IMR-90 (cell line): ENCODE measurements at regions not wholly inside any gene's neighbourhood (a gene's known extent, or its start where the extent isn't known, plus 50 kb on each side); places are given as distances from the start of the nearest gene placed in this dataset.

Experiments used
- ATAC-seq: fragments of 200-7000 bp; cut with Tn5 transposase; 2 replicates; pipeline ENCODE4 v1.9.1; 2020; ENCODE audit warnings: low read depth, mild to moderate bottlenecking, moderate library complexity
- BruUV-seq: library from RNA; stranded (reverse); fragments of 400-500 nt; replicated peaks from 2 replicates; lab custom pipeline; 2021; lab: Mats Ljungman, UMichigan
- CTCF ChIA-PET: fragments of 300-600 bp; formaldehyde crosslinking; extraction: SDS; loops from one replicate; lab custom pipeline; 2021; ENCODE audit warnings: antibody characterized with exemption; lab: Yijun Ruan, JAX
- POLR2A ChIA-PET: fragments of 300-600 bp; sonication (Branson Sonifier 250); formaldehyde crosslinking; loops from one replicate; lab custom pipeline; 2022; ENCODE audit warnings: antibody characterized with exemption; ENCODE audit not compliant: unreplicated experiment; lab: Charles Lee
- DNase-seq: peaks from one replicate; pipeline ENCODE4 v3.0.0; 2013
- H2AFZ ChIP-seq: replicated peaks from 2 replicates; pipeline ENCODE3; 2013; ENCODE audit warnings: low read length, mild to moderate bottlenecking; ENCODE audit not compliant: poor library complexity
- H2AK5ac ChIP-seq: 2 replicates; pipeline ENCODE4 v1.6.1; 2013; ENCODE audit warnings: low read depth, low read length, inconsistent platforms
- H2AK9ac ChIP-seq: replicated peaks from 2 replicates; pipeline ENCODE3; 2013; ENCODE audit warnings: mild to moderate bottlenecking, low read depth, low read length, moderate library complexity; ENCODE audit not compliant: poor library complexity
- H2BK120ac ChIP-seq: 2 replicates; pipeline ENCODE4 v1.6.1; 2013; ENCODE audit warnings: low read depth, low read length, inconsistent platforms
- H2BK15ac ChIP-seq: 3 replicates; pipeline ENCODE4 v1.6.1; 2013; ENCODE audit warnings: low read depth, low read length, inconsistent platforms
- H2BK20ac ChIP-seq: 2 replicates; pipeline ENCODE4 v1.6.1; 2013; ENCODE audit warnings: low read depth, mild to moderate bottlenecking, inconsistent platforms, low read length, moderate library complexity
- H2BK5ac ChIP-seq: 2 replicates; pipeline ENCODE4 v1.6.1; 2013; ENCODE audit warnings: mild to moderate bottlenecking, low read depth, low read length, inconsistent platforms; ENCODE audit not compliant: poor library complexity, severe bottlenecking
- H3K14ac ChIP-seq: replicated peaks from 2 replicates; pipeline ENCODE4 v1.6.1; 2013; ENCODE audit warnings: low read depth, low read length, inconsistent platforms
- H3K18ac ChIP-seq: 2 replicates; pipeline ENCODE4 v1.6.1; 2013; ENCODE audit warnings: low read depth, low read length, control low read depth
- H3K23ac ChIP-seq: 2 replicates; pipeline ENCODE4 v1.6.1; 2013; ENCODE audit warnings: low read depth, low read length, inconsistent platforms
- H3K27ac ChIP-seq: 2 replicates; pipeline ENCODE4 v1.5.1; 2013; ENCODE audit warnings: mild to moderate bottlenecking, control low read depth, low read length; ENCODE audit not compliant: insufficient read depth
- H3K27me3 ChIP-seq: 2 replicates; pipeline ENCODE4 v1.6.1; 2013; ENCODE audit warnings: low read length; ENCODE audit not compliant: control insufficient read depth, insufficient read depth
- H3K36me3 ChIP-seq: 2 replicates; pipeline ENCODE4 v1.6.1; 2013; ENCODE audit warnings: low read length, mixed read lengths; ENCODE audit not compliant: control insufficient read depth, insufficient read depth
- H3K4ac ChIP-seq: 2 replicates; pipeline ENCODE4 v1.6.1; 2013; ENCODE audit warnings: low read depth, low read length, inconsistent platforms
- H3K4me1 ChIP-seq: 2 replicates; pipeline ENCODE4 v1.6.1; 2013; ENCODE audit warnings: low read length, mixed read lengths; ENCODE audit not compliant: control insufficient read depth, insufficient read depth
- H3K4me2 ChIP-seq: 2 replicates; pipeline ENCODE4 v1.6.1; 2013; ENCODE audit warnings: low read depth, mild to moderate bottlenecking, control low read depth, low read length, moderate library complexity
- H3K4me3 ChIP-seq: 2 replicates; pipeline ENCODE4 v1.5.1; 2013; ENCODE audit warnings: low read depth, mild to moderate bottlenecking, control low read depth, low read length, moderate library complexity; ENCODE audit not compliant: insufficient read depth
- H3K56ac ChIP-seq: 2 replicates; pipeline ENCODE4 v1.6.1; 2013; ENCODE audit warnings: low read length, inconsistent platforms; ENCODE audit not compliant: insufficient read depth; ENCODE audit errors: extremely low read depth
- H3K79me1 ChIP-seq, 2 experiments: 2 replicates each; pipeline ENCODE4 v1.6.1; 2013; ENCODE audit warnings: low read length in 2 of 2, inconsistent platforms in 1 of 2, low read depth in 1 of 2
- H3K9ac ChIP-seq: 2 replicates; pipeline ENCODE4 v1.6.1; 2013; ENCODE audit warnings: low read depth, low read length, control low read depth
- H3K9me1 ChIP-seq: 2 replicates; pipeline ENCODE4 v1.6.1; 2013; ENCODE audit warnings: low read length, inconsistent platforms; ENCODE audit not compliant: insufficient read depth
- H3K9me3 ChIP-seq: 2 replicates; pipeline ENCODE4 v1.6.1; 2013; ENCODE audit warnings: low read length; ENCODE audit not compliant: control insufficient read depth, insufficient read depth
- H4K20me1 ChIP-seq: 2 replicates; pipeline ENCODE4 v1.6.1; 2013; ENCODE audit warnings: low read length, inconsistent platforms; ENCODE audit not compliant: insufficient read depth
- H4K5ac ChIP-seq: 2 replicates; pipeline ENCODE4 v1.6.1; 2013; ENCODE audit warnings: mild to moderate bottlenecking, low read depth, low read length, control low read depth
- H4K8ac ChIP-seq, 2 experiments: 2 replicates each; pipeline ENCODE4 v1.6.1; 2013; ENCODE audit warnings: low read depth in 2 of 2, low read length in 2 of 2, control low read depth in 1 of 2, inconsistent platforms in 1 of 2
- H4K91ac ChIP-seq: 2 replicates; pipeline ENCODE4 v1.6.1; 2013; ENCODE audit warnings: low read depth, low read length, inconsistent platforms; ENCODE audit not compliant: insufficient read depth
- BHLHE40 ChIP-seq: fragments of 150-350 bp; IDR thresholded peaks from 2 replicates; pipeline ENCODE4 v1.6.1; 2016; ENCODE audit warnings: mild to moderate bottlenecking, low read depth, low read length
- CEBPB ChIP-seq: IDR thresholded peaks from 2 replicates; pipeline ENCODE4 v1.6.1; 2012; ENCODE audit warnings: low read depth, low read length, improper control_type of control experiment
- CHD1 ChIP-seq: IDR thresholded peaks from 2 replicates; pipeline ENCODE4 v1.6.1; 2012; ENCODE audit warnings: low read depth, low read length, improper control_type of control experiment
- CTCF ChIP-seq: conservative IDR thresholded peaks from 2 replicates; pipeline ENCODE4 v1.5.1; 2012; ENCODE audit warnings: mild to moderate bottlenecking, low read depth, low read length, improper control_type of control experiment
- ELK1 ChIP-seq: fragments of 150-350 bp; IDR thresholded peaks from 2 replicates; pipeline ENCODE4 v1.6.1; 2016; ENCODE audit warnings: low read depth, mild to moderate bottlenecking, low read length, moderate library complexity, borderline replicate concordance
- MAZ ChIP-seq: IDR thresholded peaks from 2 replicates; pipeline ENCODE4 v1.6.1; 2012; ENCODE audit warnings: low read depth, mild to moderate bottlenecking, low read length, improper control_type of control experiment, moderate library complexity, borderline replicate concordance
- POLR2A ChIP-seq: IDR thresholded peaks from 2 replicates; pipeline ENCODE4 v1.6.1; 2012; ENCODE audit warnings: mild to moderate bottlenecking, low read depth, low read length
- RAD21 ChIP-seq: IDR thresholded peaks from 2 replicates; pipeline ENCODE4 v1.6.1; 2012; ENCODE audit warnings: low read length, improper control_type of control experiment
- RFX5 ChIP-seq: IDR thresholded peaks from 2 replicates; pipeline ENCODE4 v1.8.0; 2012; ENCODE audit warnings: low read depth, mild to moderate bottlenecking, low read length, moderate library complexity
- SMC3 ChIP-seq: fragments of 150-350 bp; IDR thresholded peaks from 2 replicates; pipeline ENCODE4 v1.6.1; 2016; ENCODE audit warnings: low read depth, mild to moderate bottlenecking, antibody characterized with exemption, low read length, moderate library complexity
- WGBS, 2 experiments: methylation state at CpG; one replicate each; pipeline versions ENCODE4 v1.1.5 to v1.1.7; 2013; ENCODE audit warnings: missing lambda C conversion rate in 2 of 2; ENCODE audit not compliant: insufficient read length in 1 of 2; ENCODE audit errors: extremely low coverage in 2 of 2; 5-methylcytosine and 5-hydroxymethylcytosine counted together
- dilution Hi-C: fragments of 300-500 bp; cut with HindIII; formaldehyde crosslinking; loops from one replicate; pipeline ENCODE4 v1.14.3; 2018; ENCODE audit warnings: low sequenced_read_pairs; ENCODE audit not compliant: unreplicated experiment
- in situ Hi-C: fragments of 300-500 bp; cut with MboI; formaldehyde crosslinking; loops from 3 replicates; pipeline ENCODE4 v1.14.3; 2019; ENCODE audit warnings: low sequenced_read_pairs, inconsistent platforms, mixed read lengths
- intact Hi-C: fragments of 100-400 bp; cut with micrococcal nuclease; formaldehyde crosslinking; loops from 2 replicates; pipeline ENCODE4 v1.10.0; 2022
- TF ChIP-seq, protein P1 (sequence below): fragments of 150-350 bp; IDR thresholded peaks from 2 replicates; pipeline ENCODE4 v1.6.1; 2017; ENCODE audit warnings: mild to moderate bottlenecking, antibody characterized with exemption, low read length, low read depth

GRCh38 chr6:105886066-105886813 lies 199.9 kb upstream of the PRDM1 start:
- Histone ChIP-seq H2AK9ac (no peak overlapping the region), H3K4ac (no peak overlapping the region), H2AFZ (no peak overlapping the region), H2BK120ac (no peak overlapping the region), H2AK5ac (no peak overlapping the region), H4K91ac (no peak overlapping the region), H3K23ac (no peak overlapping the region), H2BK15ac (no peak overlapping the region), H3K18ac (no peak overlapping the region), H3K4me2 (no peak overlapping the region), H3K9me1 (peaks cover 3% of the 10 kb centered on the region; the same call in 1 of the 2 replicates), H2BK5ac (no peak overlapping the region), H3K4me1 (peaks cover 6% of the 10 kb centered on the region; the same call in 1 of the 2 replicates), H4K5ac (no peak overlapping the region), H3K79me1 (no peaks in the 10 kb centered on the region), H3K36me3 (no peaks in the 10 kb centered on the region), H3K14ac (no peak overlapping the region), H4K8ac (no peak overlapping the region), H3K4me3 (no peak overlapping the region), H3K27me3 (no peaks in the 10 kb centered on the region), H2BK20ac (no peak overlapping the region), H3K56ac (no peak overlapping the region), H3K9ac (no peak overlapping the region), H3K9me3 (peaks cover 2% of the 10 kb centered on the region; the same call in 1 of the 2 replicates), H4K20me1 (no peaks in the 10 kb centered on the region), H3K27ac (no peak overlapping the region)
- no TSS peak for BruUV-seq
- no peak for TF ChIP-seq RAD21
- TF ChIP-seq BHLHE40, result no peak
- TF ChIP-seq CTCF, result no peak
- TF ChIP-seq CEBPB, result no peak
- TF ChIP-seq MAZ, result no peak
- no peak for TF ChIP-seq CHD1
- TF ChIP-seq RFX5, result no peak
- TF ChIP-seq SMC3, result no peak
- TF ChIP-seq, protein P1, sequence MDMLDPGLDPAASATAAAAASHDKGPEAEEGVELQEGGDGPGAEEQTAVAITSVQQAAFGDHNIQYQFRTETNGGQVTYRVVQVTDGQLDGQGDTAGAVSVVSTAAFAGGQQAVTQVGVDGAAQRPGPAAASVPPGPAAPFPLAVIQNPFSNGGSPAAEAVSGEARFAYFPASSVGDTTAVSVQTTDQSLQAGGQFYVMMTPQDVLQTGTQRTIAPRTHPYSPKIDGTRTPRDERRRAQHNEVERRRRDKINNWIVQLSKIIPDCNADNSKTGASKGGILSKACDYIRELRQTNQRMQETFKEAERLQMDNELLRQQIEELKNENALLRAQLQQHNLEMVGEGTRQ, result no peak
- TF ChIP-seq POLR2A, result no peak
- TF ChIP-seq ELK1, result no peak
- POLR2A ChIA-PET, result no interaction called here
- intact Hi-C loops, result no loop called here
- DNase-seq, result no peak
- 80% methylated on average over 2 of the region's 7 CpGs; no CpG with 5 or more reads in 1 of the 2 experiments for WGBS, 2 experiments
- in situ Hi-C loops, result no loop called here
- ATAC-seq, result no peak
- CTCF ChIA-PET, result no interaction called here
- dilution Hi-C loops, result no loop called here
